ENCODE measurements at regions not wholly inside any gene's neighbourhood (a gene's known extent, or its start where the extent isn't known, plus 50 kb on each side); places are given as distances from the start of the nearest gene placed in this dataset.

- no peak overlapping the region for H3K4me3 ChIP-seq (ENCODE audit: low read length)
- H3K27me3 ChIP-seq (ENCODE audit: control insufficient read depth, insufficient read depth, low read length): no peaks in the 10 kb centered on the region
- peaks cover 4% of the 10 kb centered on the region for H3K9me3 ChIP-seq (ENCODE audit: control insufficient read depth, insufficient read depth, low read length)
- H3K27me3 Mint-ChIP-seq (ENCODE audit: low read depth in 2 of 2): no peaks in the 10 kb centered on the region
- H3K27ac Mint-ChIP-seq: no peak overlapping the region
- H3K4me1 ChIP-seq (ENCODE audit: control insufficient read depth, insufficient read depth, low read length): no peaks in the 10 kb centered on the region
- no peaks in the 10 kb centered on the region for H3K36me3 ChIP-seq (ENCODE audit: control insufficient read depth, insufficient read depth, low read length)
- WGBS (ENCODE audit: insufficient coverage): 84% methylated on average over 8 of the region's 8 CpGs
- H3K4me3 Mint-ChIP-seq: no peak overlapping the region
- H3K36me3 Mint-ChIP-seq: no peaks in the 10 kb centered on the region
- intact Hi-C loops (cut with micrococcal nuclease): no loop called here
- DNase-seq (no peak), ATAC-seq (no peak)
- TF ChIP-seq CTCF (IDR thresholded peaks at IDR 0.05): no peak
- no peak overlapping the region for H3K27ac ChIP-seq (ENCODE audit: low read length)
- no peaks in the 10 kb centered on the region for H3K4me1 Mint-ChIP-seq
- peaks cover 0 to 17% of the 10 kb centered on the region in 2 donors for H3K9me3 Mint-ChIP-seq
These were observed 176.6 kb upstream of the KCNN2 start for GRCh38 chr5:114185274-114185673.

- Histone ChIP-seq H3K9me3 (ENCODE audit: control insufficient read depth, insufficient read depth, low read length) (no peaks in the 10 kb centered on the region), H3K36me3 (ENCODE audit: control insufficient read depth, insufficient read depth, low read length) (no peaks in the 10 kb centered on the region), H3K27ac (ENCODE audit: low read length) (no peak overlapping the region), H3K4me3 (ENCODE audit: low read length) (no peak overlapping the region), H3K27me3 (ENCODE audit: control insufficient read depth, insufficient read depth, low read length) (no peaks in the 10 kb centered on the region), H3K4me1 (ENCODE audit: control insufficient read depth, insufficient read depth, low read length) (no peaks in the 10 kb centered on the region)
- H3K36me3 Mint-ChIP-seq: no peaks in the 10 kb centered on the region
- DNase-seq (no peak), ATAC-seq (no peak)
- WGBS (ENCODE audit: insufficient coverage): no CpG with 5 or more reads among the region's 1 CpG
- H3K9me3 Mint-ChIP-seq: peaks cover 4 to 13% of the 10 kb centered on the region in 2 donors
- no peak for TF ChIP-seq CTCF (IDR thresholded peaks at IDR 0.05)
- H3K27me3 Mint-ChIP-seq (ENCODE audit: low read depth in 2 of 2): no peaks in the 10 kb centered on the region
- intact Hi-C loops (cut with micrococcal nuclease): no loop called here
- H3K27ac Mint-ChIP-seq: no peak overlapping the region
- no peaks in the 10 kb centered on the region for H3K4me1 Mint-ChIP-seq
- H3K4me3 Mint-ChIP-seq: no peak overlapping the region
These were observed 170.4 kb upstream of the KCNN2 start for GRCh38 chr5:114191441-114191840.

GRCh38 chr5:114192108-114192507 is 169.8 kb upstream of the KCNN2 start:
- H3K27ac ChIP-seq (ENCODE audit: low read length): no peak overlapping the region
- H3K4me3 Mint-ChIP-seq: no peak overlapping the region
- 85% methylated on average over 2 of the region's 3 CpGs for WGBS (ENCODE audit: insufficient coverage)
- no peaks in the 10 kb centered on the region for H3K27me3 ChIP-seq (ENCODE audit: control insufficient read depth, insufficient read depth, low read length)
- DNase-seq: no peak
- H3K4me3 ChIP-seq (ENCODE audit: low read length): no peak overlapping the region
- no peak for TF ChIP-seq CTCF (IDR thresholded peaks at IDR 0.05)
- no peaks in the 10 kb centered on the region for H3K36me3 ChIP-seq (ENCODE audit: control insufficient read depth, insufficient read depth, low read length)
- intact Hi-C loops (cut with micrococcal nuclease): no loop called here
- H3K27ac Mint-ChIP-seq: no peak overlapping the region
- no peak for ATAC-seq
- H3K9me3 ChIP-seq (ENCODE audit: control insufficient read depth, insufficient read depth, low read length): no peaks in the 10 kb centered on the region
- no peaks in the 10 kb centered on the region for H3K4me1 ChIP-seq (ENCODE audit: control insufficient read depth, insufficient read depth, low read length)
- peaks cover 7 to 10% of the 10 kb centered on the region in 2 donors for H3K9me3 Mint-ChIP-seq
- no peaks in the 10 kb centered on the region for H3K36me3 Mint-ChIP-seq
- no peaks in the 10 kb centered on the region for H3K27me3 Mint-ChIP-seq (ENCODE audit: low read depth in 2 of 2)
- H3K4me1 Mint-ChIP-seq: no peaks in the 10 kb centered on the region

GRCh38 chr5:114201332-114201731 is 160.5 kb upstream of the KCNN2 start:
- peaks cover 12% of the 10 kb centered on the region for H3K9me3 ChIP-seq (ENCODE audit: control insufficient read depth, insufficient read depth, low read length)
- TF ChIP-seq CTCF (IDR thresholded peaks at IDR 0.05): no peak
- Mint-ChIP-seq H3K4me1 (no peaks in the 10 kb centered on the region), H3K4me3 (no peak overlapping the region), H3K9me3 (peaks cover 16 to 28% of the 10 kb centered on the region in 2 donors), H3K27me3 (ENCODE audit: low read depth in 2 of 2) (no peaks in the 10 kb centered on the region), H3K36me3 (peaks cover 9% of the 10 kb centered on the region), H3K27ac (no peak overlapping the region)
- H3K27ac ChIP-seq (ENCODE audit: low read length): no peak overlapping the region
- ATAC-seq: no peak
- H3K4me3 ChIP-seq (ENCODE audit: low read length): no peak overlapping the region
- H3K36me3 ChIP-seq (ENCODE audit: control insufficient read depth, insufficient read depth, low read length): no peaks in the 10 kb centered on the region
- no peak for DNase-seq
- H3K27me3 ChIP-seq (ENCODE audit: control insufficient read depth, insufficient read depth, low read length): no peaks in the 10 kb centered on the region
- H3K4me1 ChIP-seq (ENCODE audit: control insufficient read depth, insufficient read depth, low read length): no peaks in the 10 kb centered on the region
- WGBS (ENCODE audit: insufficient coverage): 52% methylated on average over 1 of the region's 1 CpG
- intact Hi-C loops (cut with micrococcal nuclease): no loop called here

Data from natural killer cell (primary cell).